Suppressor macrophage treated with lipopolysaccharide for 4 hours (primary cell): ENCODE measurements at regions not wholly inside any gene's neighbourhood (a gene's known extent, or its start where the extent isn't known, plus 50 kb on each side); places are given as distances from the start of the nearest gene placed in this dataset.

Experiments
- DNase-seq: peaks from one replicate; pipeline ENCODE4 v3.0.0-alpha.2; 2020

- no peak for DNase-seq
Observed at GRCh38 chr17:71376933-71377332, 743.9 kb upstream of the SOX9 start.

- DNase-seq, result no peak
Observed at GRCh38 chr17:71378036-71378435, 742.8 kb upstream of the SOX9 start.

- DNase-seq, result no peak
Observed at GRCh38 chr17:71378741-71379140, 742.1 kb upstream of the SOX9 start.

- no peak for DNase-seq
Observed at GRCh38 chr17:71379512-71379911, 741.3 kb upstream of the SOX9 start.

DNA sequence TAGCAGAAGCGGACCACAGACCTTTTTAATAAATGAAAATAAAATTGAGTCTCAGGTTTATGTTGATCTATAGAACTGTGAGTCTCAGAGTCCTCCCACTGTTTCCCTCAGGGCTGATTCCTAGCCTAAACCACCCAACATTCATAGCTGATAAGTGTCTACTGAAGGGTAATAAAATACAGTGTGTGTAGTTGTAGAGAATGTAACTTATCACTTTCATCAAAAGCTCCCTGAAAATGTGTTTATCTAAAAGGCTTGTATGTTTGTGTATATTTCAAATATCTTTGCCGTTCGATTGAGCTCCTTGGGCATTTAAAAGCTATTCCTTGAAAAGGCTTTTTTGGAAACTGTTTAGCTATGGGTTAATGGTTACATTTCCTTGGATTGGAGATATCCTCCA lies 740.3 kb upstream of the SOX9 start:
- DNase-seq, result no peak

DNA sequence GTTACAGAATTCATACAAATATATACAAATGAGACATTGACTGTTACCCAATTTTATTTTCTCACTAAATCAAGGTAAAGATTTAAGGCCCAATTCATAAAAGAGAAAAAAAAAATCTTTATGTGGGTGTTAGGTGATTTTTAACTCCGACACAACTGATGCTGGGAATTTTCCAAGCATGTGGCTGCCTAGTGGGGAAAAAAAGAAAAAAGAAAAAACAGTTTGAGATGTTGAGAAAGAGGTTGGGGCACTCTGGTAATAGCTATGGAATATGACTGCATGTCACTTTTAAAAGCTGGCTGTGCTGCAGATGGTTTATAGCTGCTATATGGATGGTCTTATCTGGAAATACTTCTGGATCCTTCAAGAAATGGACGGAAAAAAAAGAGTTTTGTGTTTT lies 739.9 kb upstream of the SOX9 start:
- no peak for DNase-seq

- DNase-seq, result no peak
Observed at GRCh38 chr17:71383091-71383490, 737.7 kb upstream of the SOX9 start.

DNA sequence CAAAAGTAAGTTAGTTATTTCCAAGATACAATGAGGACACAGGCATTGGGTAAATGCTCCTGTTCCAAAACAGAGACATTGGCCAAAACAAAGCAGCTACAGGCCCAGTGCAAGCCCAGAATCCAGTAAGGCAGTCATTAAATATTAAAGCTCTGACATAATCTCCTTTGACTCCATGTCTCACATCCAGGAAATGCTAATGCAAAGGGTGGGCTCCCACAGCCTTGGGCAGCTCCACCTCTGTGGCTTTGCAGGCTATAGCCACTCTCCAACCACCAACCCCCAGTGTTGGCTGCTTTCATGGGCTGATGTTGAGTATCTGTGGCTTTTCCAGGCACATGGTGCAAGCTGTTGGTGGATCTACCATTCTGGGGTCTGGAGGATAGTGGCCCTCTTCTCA lies 733.4 kb upstream of the SOX9 start:
- DNase-seq, result no peak

- DNase-seq, result no peak
Observed at GRCh38 chr17:71392715-71393567, 727.9 kb upstream of the SOX9 start.

- DNase-seq, result no peak
Observed at GRCh38 chr17:71395901-71396300, 724.9 kb upstream of the SOX9 start.

- no peak for DNase-seq
Observed at GRCh38 chr17:71396711-71397110, 724.1 kb upstream of the SOX9 start.

DNA sequence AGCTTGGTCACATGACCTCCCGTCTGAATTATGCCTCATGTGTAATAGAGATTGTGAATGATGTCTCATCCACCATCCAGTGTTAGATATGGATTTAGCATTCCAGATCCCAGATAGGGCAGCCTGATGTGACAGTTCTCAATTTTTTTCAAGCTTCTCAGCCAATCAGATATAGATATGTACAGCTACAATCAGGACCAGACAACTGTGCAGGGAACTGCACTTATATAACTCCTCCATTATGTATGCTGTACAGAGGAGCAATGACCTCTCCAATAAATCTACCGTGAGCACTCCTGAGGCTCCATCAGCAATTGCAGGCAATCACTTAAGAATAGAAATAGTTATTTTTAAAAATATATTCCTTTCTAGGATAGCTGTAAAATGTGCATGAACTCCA lies 722.8 kb upstream of the SOX9 start:
- no peak for DNase-seq

- no peak for DNase-seq
Observed at GRCh38 chr17:71398800-71399219, 722.0 kb upstream of the SOX9 start.

GRCh38 chr17:71399221-71399620 lies 721.6 kb upstream of the SOX9 start:
- no peak for DNase-seq

DNA sequence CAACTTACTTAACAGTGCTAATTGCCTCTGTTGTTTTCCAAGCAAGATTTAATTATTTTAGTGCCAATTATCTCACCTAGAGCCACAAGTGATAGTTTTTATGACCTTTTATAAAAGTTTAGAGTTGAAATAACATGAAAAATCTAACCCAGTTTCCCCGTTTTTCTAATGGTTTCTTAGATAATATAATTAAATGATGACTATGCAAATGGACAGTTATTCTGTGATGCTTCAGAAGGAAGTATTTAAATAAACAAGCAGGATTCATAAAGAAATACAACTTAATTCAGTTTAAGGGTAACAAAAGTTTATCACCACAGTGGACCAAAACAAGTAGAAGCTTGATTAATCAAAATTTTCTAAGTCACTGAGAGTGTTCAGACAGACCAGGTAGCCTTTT lies 721.2 kb upstream of the SOX9 start:
- no peak for DNase-seq

- no peak for DNase-seq
Observed at GRCh38 chr17:71402007-71402406, 718.8 kb upstream of the SOX9 start.

DNA sequence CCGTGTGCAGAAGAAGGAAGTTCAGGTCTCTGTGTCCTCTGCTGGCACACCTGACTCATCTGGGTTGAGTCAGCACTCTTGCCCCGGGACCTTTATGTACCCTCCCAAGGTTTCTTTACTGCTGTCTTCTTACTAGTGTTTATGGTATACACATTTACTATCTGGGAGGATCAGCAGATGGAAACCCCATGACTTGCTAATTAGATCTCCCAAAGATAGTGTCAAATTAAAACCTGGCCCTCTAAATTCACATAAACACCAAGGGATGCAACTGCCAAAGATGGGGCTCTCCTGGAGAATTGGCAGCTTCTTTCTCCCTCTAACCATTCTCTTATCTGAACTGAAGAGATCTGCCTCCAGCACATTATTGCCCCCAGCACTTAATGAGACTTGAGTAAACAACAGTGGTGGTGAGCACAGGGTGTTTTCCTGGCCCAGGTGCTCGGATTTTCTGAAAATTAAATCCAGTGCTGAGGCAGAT lies 718.1 kb upstream of the SOX9 start:
- DNase-seq, result no peak

DNA sequence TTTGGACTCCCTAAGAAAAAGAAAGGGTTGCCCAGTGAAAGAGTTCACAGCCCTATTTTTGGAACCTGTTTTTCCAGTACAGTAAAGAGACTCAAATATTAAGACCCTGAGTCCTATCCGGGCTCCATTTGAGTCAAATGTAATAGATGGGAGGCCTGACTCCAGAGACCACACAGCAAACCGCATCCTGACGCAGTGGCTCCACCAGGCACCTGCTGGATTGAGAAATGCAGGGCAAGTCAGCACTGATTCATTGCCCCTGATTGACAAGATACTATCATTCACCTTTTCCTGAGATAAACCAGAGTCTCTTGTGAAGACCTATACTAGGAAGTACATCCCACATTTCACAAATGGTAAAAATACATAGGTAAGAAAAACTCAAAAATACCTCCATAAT lies 715.7 kb upstream of the SOX9 start:
- no peak for DNase-seq

GRCh38 chr17:71407981-71408380 lies 712.8 kb upstream of the SOX9 start:
- DNase-seq, result no peak

- DNase-seq, result no peak
Observed at GRCh38 chr17:71409137-71409536, 711.7 kb upstream of the SOX9 start.

GRCh38 chr17:71409712-71410111 lies 711.1 kb upstream of the SOX9 start:
- no peak for DNase-seq

- DNase-seq, result peak; percentile 4
Observed at GRCh38 chr17:71412803-71413202, 708.0 kb upstream of the SOX9 start.

DNA sequence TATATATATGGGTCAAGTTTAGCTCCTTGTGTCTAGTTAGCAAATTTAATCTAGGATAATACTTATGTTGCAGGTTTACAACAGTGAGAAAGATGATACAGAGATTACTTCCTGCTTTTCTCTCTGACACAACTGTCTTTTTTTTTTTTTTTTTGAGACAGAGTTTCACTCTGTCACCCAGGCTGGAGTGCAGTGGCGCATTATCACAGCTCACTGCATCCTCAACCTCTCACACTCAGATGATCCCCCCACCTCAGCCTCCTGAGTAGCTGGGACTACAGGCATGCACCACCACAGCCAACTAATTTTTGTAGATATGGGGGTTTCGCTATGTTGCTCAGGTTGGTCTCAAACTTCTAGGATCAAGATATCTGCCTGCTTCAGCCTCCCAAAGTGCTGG lies 706.9 kb upstream of the SOX9 start:
- no peak for DNase-seq

DNA sequence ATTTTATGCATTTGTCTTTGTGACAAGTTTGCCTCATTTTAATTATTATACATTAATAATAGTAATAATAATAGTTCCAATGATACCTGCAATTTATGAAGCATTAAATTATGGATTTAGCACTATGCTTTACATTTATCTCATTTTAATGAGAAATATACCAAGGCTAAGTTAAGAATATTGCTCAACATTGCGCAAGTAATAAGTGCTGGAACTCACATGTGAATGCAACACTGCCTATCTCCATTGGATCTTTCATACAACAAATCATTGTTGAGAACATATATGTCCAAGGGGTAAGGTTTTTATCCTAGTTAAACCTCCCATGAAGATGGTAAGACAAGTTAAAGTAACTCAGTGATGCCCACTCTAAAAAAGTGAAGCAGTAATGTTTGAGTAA lies 703.7 kb upstream of the SOX9 start:
- DNase-seq, result no peak

DNA sequence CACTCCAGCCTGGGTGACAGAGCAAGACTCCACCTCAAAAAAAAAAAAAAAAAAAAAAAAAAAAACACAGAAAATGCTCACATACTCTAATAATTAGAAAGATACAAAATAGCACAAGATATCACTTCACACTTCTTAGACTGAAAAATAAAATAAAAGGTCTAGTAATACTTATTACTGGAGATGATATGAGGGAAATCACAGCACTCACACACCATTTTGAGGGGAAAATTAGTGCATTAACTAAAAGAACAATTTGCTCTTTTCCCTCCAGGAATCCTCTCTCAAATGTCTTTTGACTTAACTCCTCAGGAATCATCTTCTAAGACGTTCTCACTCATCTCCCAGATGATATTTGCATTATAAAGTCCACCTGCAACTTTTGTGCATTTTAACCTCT lies 697.9 kb upstream of the SOX9 start:
- DNase-seq, result no peak
